ENCODE measurements at regions not wholly inside any gene's neighbourhood (a gene's known extent, or its start where the extent isn't known, plus 50 kb on each side); places are given as distances from the start of the nearest gene placed in this dataset.

GRCh38 chr17:5877948-5878347, 192.2 kb upstream of the WSCD1 start:
- no peak for TF ChIP-seq CTCF (IDR thresholded peaks at IDR 0.05; ENCODE audit: insufficient read depth, low read length)
- TF ChIP-seq SPI1 (IDR thresholded peaks at IDR 0.05; ENCODE audit: borderline replicate concordance, low read depth) = no peak

All from HL-60 (cell line).